Loucy (cell line): ENCODE measurements at regions not wholly inside any gene's neighbourhood (a gene's known extent, or its start where the extent isn't known, plus 50 kb on each side); places are given as distances from the start of the nearest gene placed in this dataset.

Source experiments
- EZH2phosphoT487 ChIP-seq: fragments of 200-600 bp; IDR thresholded peaks from 2 replicates; pipeline ENCODE4 v1.6.1; 2018; ENCODE audit warnings: antibody characterized with exemption, mild to moderate bottlenecking, moderate library complexity, borderline replicate concordance
- TF ChIP-seq, protein P1 (sequence below): fragments of 200-600 bp; sonication (generic); conservative IDR thresholded peaks from 2 replicates; pipeline ENCODE4 v1.5.1; 2014; ENCODE audit warnings: mild to moderate bottlenecking, antibody characterized with exemption, low read length

DNA sequence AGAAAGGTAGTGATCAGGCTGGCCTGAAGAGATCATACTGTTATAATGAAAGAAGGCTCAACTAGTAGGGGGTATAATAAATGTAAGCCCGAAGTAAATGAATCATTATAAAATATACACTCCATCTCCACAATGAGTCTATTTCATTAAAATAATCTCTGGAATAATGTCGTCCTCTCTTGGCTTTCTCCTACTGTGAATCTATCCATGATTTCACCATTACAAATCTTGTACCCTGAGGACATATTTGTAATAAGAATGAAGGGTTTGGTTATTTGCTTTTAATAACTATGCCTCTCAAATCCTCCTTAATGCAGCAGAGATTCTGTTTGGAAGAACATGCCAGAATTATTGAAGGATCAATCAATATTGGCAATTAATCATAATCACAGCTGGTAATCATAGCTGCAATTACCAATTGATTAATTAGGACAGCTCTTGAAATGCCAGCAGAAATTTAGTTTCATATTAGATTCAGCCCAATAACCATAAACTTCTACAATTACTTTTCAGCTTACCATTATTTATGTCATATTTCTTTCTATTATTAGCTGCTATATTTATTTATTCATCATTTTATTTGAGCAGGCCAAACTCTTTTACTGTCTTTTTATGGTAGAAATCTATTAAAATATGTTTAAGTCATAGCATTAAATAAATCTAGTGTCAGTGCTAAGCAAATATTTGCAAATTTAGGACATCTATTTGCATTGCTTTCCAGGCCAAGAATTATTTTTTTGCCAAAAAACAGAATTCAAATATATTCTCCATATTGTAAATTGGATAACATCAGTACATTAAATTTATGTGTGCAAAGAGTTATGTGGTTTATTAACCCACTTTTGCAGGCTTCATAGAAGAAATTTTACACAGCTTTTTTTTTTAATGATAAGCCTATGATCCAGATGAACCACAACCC, 588.4 kb upstream of the LRRC4C start:
- TF ChIP-seq, protein P1, sequence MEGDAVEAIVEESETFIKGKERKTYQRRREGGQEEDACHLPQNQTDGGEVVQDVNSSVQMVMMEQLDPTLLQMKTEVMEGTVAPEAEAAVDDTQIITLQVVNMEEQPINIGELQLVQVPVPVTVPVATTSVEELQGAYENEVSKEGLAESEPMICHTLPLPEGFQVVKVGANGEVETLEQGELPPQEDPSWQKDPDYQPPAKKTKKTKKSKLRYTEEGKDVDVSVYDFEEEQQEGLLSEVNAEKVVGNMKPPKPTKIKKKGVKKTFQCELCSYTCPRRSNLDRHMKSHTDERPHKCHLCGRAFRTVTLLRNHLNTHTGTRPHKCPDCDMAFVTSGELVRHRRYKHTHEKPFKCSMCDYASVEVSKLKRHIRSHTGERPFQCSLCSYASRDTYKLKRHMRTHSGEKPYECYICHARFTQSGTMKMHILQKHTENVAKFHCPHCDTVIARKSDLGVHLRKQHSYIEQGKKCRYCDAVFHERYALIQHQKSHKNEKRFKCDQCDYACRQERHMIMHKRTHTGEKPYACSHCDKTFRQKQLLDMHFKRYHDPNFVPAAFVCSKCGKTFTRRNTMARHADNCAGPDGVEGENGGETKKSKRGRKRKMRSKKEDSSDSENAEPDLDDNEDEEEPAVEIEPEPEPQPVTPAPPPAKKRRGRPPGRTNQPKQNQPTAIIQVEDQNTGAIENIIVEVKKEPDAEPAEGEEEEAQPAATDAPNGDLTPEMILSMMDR, result no peak
- no peak for TF ChIP-seq EZH2phosphoT487
